OCI-LY1 (cell line): ENCODE measurements at regions not wholly inside any gene's neighbourhood (a gene's known extent, or its start where the extent isn't known, plus 50 kb on each side); places are given as distances from the start of the nearest gene placed in this dataset.

ENCODE experiments used
- CTCF ChIP-seq: fragments of 200-600 bp; sonication (generic), shearing (Covaris generic); IDR thresholded peaks from 2 replicates; pipeline ENCODE4 v1.5.1; 2017; ENCODE audit warnings: mild to moderate bottlenecking, antibody characterized with exemption, low read length, moderate library complexity, mixed read lengths
- EZH2 ChIP-seq: fragments of 200-600 bp; sonication (generic), shearing (Covaris generic); IDR thresholded peaks from 2 replicates; pipeline ENCODE4 v1.8.0; 2017; ENCODE audit warnings: borderline replicate concordance, mixed run types, mild to moderate bottlenecking, antibody characterized with exemption, low read length, moderate library complexity, mixed read lengths

DNA sequence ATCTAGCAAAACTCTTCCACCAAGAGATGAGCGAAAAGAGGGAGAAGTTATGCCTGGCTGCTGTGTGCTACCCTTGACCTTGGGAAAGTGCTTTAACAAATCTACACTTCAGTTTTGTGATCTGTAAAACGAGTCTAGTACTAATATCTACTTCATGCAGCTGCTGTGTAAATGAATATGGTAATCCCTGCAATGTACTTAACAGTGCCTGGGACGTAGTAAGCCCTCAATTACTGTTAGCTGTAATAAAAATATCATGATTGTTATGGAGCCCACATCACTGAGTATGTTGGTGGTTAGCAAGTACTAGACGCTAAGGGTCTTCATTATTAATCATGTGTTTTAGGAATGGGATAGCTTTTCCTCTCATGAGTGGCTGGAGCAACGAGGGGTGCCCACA, 80.5 kb downstream of the LYZL1 start:
- TF ChIP-seq CTCF (no peak), EZH2 (no peak)
